Skeletal muscle cell (primary cell): ENCODE measurements at regions not wholly inside any gene's neighbourhood (a gene's known extent, or its start where the extent isn't known, plus 50 kb on each side); places are given as distances from the start of the nearest gene placed in this dataset.
"Not testable (repeated sequence)": the region's sequence is repeated elsewhere in the genome, so short reads cannot be mapped to it uniquely, and the experiment has no call there.

Source experiments
- DNase-seq: peaks from one replicate; pipeline ENCODE4 v3.0.0-alpha.2; 2010; ENCODE audit warnings: low read depth
- H3K4me3 ChIP-seq: 2 replicates; pipeline ENCODE4 v1.5.1; 2011; ENCODE audit warnings: low read depth, mild to moderate bottlenecking, control low read depth, low read length, moderate library complexity

- H3K4me3 ChIP-seq = no peak overlapping the region
- no peak for DNase-seq
Measured at GRCh38 chr4:138512756-138513155, 270.6 kb upstream of the SLC7A11 start.

- no peak overlapping the region for H3K4me3 ChIP-seq
- DNase-seq = no peak
Measured at GRCh38 chr4:138510053-138510452, 267.9 kb upstream of the SLC7A11 start.

- DNase-seq = no peak
- H3K4me3 ChIP-seq = no peak overlapping the region
Measured at GRCh38 chr4:138509346-138509745, 267.2 kb upstream of the SLC7A11 start.

- peak; percentile 70 for DNase-seq
Measured at GRCh38 chr4:138507522-138507921, 265.4 kb upstream of the SLC7A11 start.

GRCh38 chr4:138501614-138502013, 259.5 kb upstream of the SLC7A11 start:
- DNase-seq = no peak

More at GRCh38 chr4:138507522-138507921, 265.4 kb upstream of the SLC7A11 start:
- H3K4me3 ChIP-seq = no peak overlapping the region

GRCh38 chr4:138500869-138501268, 258.7 kb upstream of the SLC7A11 start:
- no peak for DNase-seq
- no peak overlapping the region for H3K4me3 ChIP-seq

More at GRCh38 chr4:138501614-138502013, 259.5 kb upstream of the SLC7A11 start:
- H3K4me3 ChIP-seq = no peak overlapping the region

GRCh38 chr4:138499627-138500026, 257.5 kb upstream of the SLC7A11 start:
- no peak overlapping the region for H3K4me3 ChIP-seq
- no peak for DNase-seq

GRCh38 chr4:138494931-138495330, 252.8 kb upstream of the SLC7A11 start:
- no peak overlapping the region for H3K4me3 ChIP-seq
- no peak for DNase-seq

GRCh38 chr4:138494116-138494515, 252.0 kb upstream of the SLC7A11 start:
- H3K4me3 ChIP-seq = no peak overlapping the region
- DNase-seq = no peak

- H3K4me3 ChIP-seq = no peak overlapping the region
- no peak for DNase-seq
Measured at GRCh38 chr4:138492176-138492575, 250.0 kb upstream of the SLC7A11 start.

GRCh38 chr4:138488533-138488932, 246.4 kb upstream of the SLC7A11 start:
- DNase-seq = no peak
- H3K4me3 ChIP-seq = no peak overlapping the region

GRCh38 chr4:138487670-138488069, 245.5 kb upstream of the SLC7A11 start:
- no peak overlapping the region for H3K4me3 ChIP-seq
- no peak for DNase-seq

- DNase-seq = no peak
- H3K4me3 ChIP-seq = no peak overlapping the region
Measured at GRCh38 chr4:138487230-138487629, 245.1 kb upstream of the SLC7A11 start.

- no peak overlapping the region for H3K4me3 ChIP-seq
- DNase-seq = no peak
Measured at GRCh38 chr4:138485498-138485897, 243.3 kb upstream of the SLC7A11 start.

- H3K4me3 ChIP-seq = no peak overlapping the region
- DNase-seq = peak; percentile 10
Measured at GRCh38 chr4:138475116-138475515, 233.0 kb upstream of the SLC7A11 start.

- H3K4me3 ChIP-seq = no peak overlapping the region
- DNase-seq = no peak
Measured at GRCh38 chr4:138473339-138473738, 231.2 kb upstream of the SLC7A11 start.

GRCh38 chr4:138460477-138461414, 218.6 kb upstream of the SLC7A11 start:
- H3K4me3 ChIP-seq = no peak overlapping the region
- no peak for DNase-seq

GRCh38 chr4:138458751-138459150, 216.6 kb upstream of the SLC7A11 start:
- DNase-seq = no peak

GRCh38 chr4:138456349-138456748, 214.2 kb upstream of the SLC7A11 start:
- not testable (repeated sequence) for H3K4me3 ChIP-seq, DNase-seq

More at GRCh38 chr4:138458751-138459150, 216.6 kb upstream of the SLC7A11 start:
- no peak overlapping the region for H3K4me3 ChIP-seq

- no peak for DNase-seq
- no peak overlapping the region for H3K4me3 ChIP-seq
Measured at GRCh38 chr4:138455097-138455496, 212.9 kb upstream of the SLC7A11 start.

GRCh38 chr4:138452826-138453225, 210.7 kb upstream of the SLC7A11 start:
- no peak for DNase-seq
- H3K4me3 ChIP-seq = no peak overlapping the region
